C4-2B (cell line): ENCODE measurements at regions not wholly inside any gene's neighbourhood (a gene's known extent, or its start where the extent isn't known, plus 50 kb on each side); places are given as distances from the start of the nearest gene placed in this dataset.

Experiments used
- ZFX ChIP-seq: fragments of 450-650 bp; IDR thresholded peaks from 2 replicates; pipeline ENCODE4 v1.6.1; 2017
- TF ChIP-seq, protein P1 (sequence below): fragments of 450-650 bp; conservative IDR thresholded peaks from 2 replicates; pipeline ENCODE4 v1.5.1; 2017; ENCODE audit warnings: mild to moderate bottlenecking

DNA sequence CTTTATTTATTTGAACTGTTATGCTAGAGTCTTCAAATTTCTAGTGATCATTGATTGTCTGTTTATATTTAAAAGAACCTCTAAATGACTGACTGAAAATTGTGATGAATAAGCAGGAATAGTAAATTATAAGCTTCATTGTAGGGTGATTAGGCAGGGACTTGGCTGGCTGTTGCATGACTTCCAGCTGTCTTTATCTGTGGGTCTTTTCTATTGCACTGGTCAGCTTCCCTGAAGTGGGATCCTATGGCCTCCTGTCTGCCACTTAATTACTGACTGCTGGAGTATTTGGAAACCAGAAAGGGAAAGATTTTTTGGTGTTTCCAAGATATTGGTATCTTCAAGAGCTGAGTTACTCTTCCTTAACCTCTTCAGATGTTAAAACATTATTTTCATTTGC is 123.0 kb upstream of the CCNH start:
- TF ChIP-seq, protein P1, sequence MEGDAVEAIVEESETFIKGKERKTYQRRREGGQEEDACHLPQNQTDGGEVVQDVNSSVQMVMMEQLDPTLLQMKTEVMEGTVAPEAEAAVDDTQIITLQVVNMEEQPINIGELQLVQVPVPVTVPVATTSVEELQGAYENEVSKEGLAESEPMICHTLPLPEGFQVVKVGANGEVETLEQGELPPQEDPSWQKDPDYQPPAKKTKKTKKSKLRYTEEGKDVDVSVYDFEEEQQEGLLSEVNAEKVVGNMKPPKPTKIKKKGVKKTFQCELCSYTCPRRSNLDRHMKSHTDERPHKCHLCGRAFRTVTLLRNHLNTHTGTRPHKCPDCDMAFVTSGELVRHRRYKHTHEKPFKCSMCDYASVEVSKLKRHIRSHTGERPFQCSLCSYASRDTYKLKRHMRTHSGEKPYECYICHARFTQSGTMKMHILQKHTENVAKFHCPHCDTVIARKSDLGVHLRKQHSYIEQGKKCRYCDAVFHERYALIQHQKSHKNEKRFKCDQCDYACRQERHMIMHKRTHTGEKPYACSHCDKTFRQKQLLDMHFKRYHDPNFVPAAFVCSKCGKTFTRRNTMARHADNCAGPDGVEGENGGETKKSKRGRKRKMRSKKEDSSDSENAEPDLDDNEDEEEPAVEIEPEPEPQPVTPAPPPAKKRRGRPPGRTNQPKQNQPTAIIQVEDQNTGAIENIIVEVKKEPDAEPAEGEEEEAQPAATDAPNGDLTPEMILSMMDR, result no peak
- no peak for TF ChIP-seq ZFX
